ENCODE measurements at regions not wholly inside any gene's neighbourhood (a gene's known extent, or its start where the extent isn't known, plus 50 kb on each side); places are given as distances from the start of the nearest gene placed in this dataset.

DNA sequence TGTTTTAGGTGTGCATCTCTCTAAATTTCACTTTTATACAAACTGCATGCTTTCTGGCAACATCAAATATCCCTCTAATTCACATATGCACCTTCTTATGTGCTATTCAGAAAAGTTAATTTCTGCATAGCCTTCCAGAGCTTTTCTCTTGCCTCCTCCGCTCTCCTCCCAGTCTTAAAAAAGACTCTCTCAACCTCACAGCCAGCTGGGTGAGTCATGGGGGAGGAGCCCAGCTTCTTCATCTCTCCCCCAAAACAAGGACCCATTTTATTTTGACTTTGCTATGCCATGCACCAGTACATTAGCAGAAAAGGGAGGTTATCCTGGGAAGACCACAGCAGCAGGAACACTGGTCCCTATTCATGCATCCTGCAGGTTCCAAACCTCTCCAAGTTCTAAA is 234.4 kb downstream of the KCNA4 start:
- DNase-seq (ENCODE audit: low spot score), result no peak

DNA sequence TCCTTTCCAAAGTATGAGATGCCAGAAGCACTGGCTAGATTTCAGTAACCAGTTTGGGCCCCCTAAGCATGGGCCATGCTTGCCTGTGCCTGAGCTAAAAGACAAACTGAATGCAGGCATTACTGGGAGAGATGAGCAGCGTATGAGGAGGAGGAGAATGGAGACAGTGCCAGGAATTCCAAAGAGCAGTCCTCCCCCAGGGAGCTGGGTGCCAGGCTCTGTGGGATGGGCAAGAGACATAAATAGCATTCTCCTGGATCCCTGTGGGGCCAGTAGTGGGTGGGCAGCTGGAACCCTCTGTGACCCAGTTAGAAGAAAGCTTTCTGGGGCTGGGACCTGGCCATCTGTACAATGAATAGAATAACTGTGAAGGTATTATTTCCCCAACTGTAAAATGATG is 235.6 kb downstream of the KCNA4 start:
- DNase-seq (ENCODE audit: low spot score), result no peak

- no peak for DNase-seq (ENCODE audit: low spot score)
These were observed 236.1 kb downstream of the KCNA4 start for GRCh38 chr11:29780756-29781155.

GRCh38 chr11:29773656-29774264 is 243.1 kb downstream of the KCNA4 start:
- DNase-seq (ENCODE audit: low spot score), result no peak

- no peak for DNase-seq (ENCODE audit: low spot score)
These were observed 260.0 kb downstream of the KCNA4 start for GRCh38 chr11:29756871-29757270.

GRCh38 chr11:29755474-29755873 is 261.4 kb downstream of the KCNA4 start:
- DNase-seq (ENCODE audit: low spot score), result no peak

DNA sequence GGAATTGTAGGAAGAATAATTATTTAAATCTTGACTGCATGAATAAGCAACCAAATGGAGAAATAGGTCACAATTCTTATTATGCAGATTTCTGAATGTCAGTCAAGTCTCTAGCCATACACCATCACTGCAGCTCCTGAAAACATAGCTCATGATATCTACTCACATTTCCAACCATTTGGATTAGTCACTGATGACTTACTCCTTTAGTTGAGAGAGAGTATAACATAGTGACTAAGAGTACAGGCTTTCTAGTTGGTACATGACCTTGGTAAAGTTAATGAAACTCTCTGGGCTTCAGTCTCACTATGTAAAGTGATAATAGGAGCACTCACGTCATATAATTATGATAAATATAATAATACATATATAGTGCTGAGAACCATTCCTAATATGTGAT is 265.2 kb downstream of the KCNA4 start:
- no peak for DNase-seq (ENCODE audit: low spot score)

GRCh38 chr11:29750392-29750791 is 266.4 kb downstream of the KCNA4 start:
- DNase-seq (ENCODE audit: low spot score), result no peak

DNA sequence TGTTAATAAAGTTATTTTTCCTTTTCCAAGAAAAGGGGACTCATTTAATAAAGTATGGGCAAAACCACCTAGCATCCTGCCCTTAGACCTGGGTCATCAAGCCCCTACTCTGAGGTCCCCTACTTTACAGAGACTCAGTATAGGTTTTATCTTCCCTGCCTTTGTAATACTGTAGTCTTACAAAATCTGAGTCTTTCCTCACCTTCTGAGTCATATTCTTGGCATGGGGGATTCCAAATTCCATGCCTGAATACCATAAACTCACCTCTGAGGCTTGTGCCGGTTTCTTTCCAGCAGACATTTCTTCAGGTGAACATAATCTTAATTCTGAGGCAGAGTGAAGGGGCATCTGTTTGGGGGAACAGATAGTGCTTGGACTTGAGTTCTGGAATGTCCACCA is 282.5 kb downstream of the KCNA4 start:
- DNase-seq (ENCODE audit: low spot score), result no peak

DNA sequence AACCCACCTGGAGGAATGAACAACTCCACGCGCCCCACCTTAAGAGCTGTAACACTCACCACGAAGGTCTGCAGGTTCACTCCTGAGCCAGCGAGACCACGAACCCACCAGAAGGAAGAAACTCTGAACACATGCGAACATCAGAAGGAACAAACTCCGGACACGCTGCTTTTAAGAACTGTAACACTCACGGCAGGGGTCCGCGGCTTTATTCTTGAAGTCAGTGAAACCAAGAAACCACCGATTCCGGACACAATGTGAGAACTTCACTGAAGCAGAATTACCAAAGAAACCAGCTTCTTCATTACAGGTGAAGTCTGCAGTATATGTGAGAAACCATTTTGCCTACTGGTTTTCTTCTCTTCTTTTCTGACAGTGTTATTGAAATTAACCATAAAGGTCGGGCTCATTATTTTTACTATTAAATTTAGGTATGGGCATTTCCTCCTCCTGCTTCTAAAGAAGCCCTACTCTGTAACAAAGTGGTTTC is 303.0 kb downstream of the KCNA4 start:
- DNase-seq (ENCODE audit: low spot score), result no peak

- no peak for DNase-seq (ENCODE audit: low spot score)
These were observed 304.2 kb downstream of the KCNA4 start for GRCh38 chr11:29712616-29713015.

GRCh38 chr11:29707924-29708323 is 308.9 kb downstream of the KCNA4 start:
- DNase-seq (ENCODE audit: low spot score), result no peak

- DNase-seq (ENCODE audit: low spot score), result no peak
These were observed 331.5 kb downstream of the KCNA4 start for GRCh38 chr11:29685361-29685760.

- DNase-seq (ENCODE audit: low spot score), result no peak
These were observed 334.0 kb downstream of the KCNA4 start for GRCh38 chr11:29682856-29683255.

- no peak for DNase-seq (ENCODE audit: low spot score)
These were observed 336.8 kb downstream of the KCNA4 start for GRCh38 chr11:29679996-29680395.

DNA sequence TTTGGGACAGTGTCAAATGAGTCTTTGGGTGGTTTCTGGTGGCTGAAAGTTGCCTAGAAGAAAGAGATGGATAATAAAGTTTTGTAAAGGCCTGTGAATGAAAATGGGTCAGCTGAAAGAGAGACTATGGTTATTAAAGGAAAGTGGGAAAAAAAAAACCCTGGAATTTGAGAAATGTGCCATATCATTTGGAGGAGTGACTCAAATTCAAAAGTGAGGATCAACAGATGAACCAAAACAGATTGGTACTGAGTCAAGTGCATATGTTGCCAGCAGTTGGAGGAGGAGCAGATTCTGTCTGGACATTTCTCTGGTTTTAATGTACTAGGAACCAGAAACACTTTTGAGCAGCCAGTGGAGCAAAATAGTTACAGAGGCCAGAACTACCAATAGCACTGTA is 339.8 kb downstream of the KCNA4 start:
- DNase-seq (ENCODE audit: low spot score), result no peak

- no peak for DNase-seq (ENCODE audit: low spot score)
These were observed 347.5 kb downstream of the KCNA4 start for GRCh38 chr11:29669310-29669709.

- DNase-seq (ENCODE audit: low spot score), result no peak
These were observed 359.1 kb downstream of the KCNA4 start for GRCh38 chr11:29657709-29658108.

- peak; percentile 65 for DNase-seq (ENCODE audit: low spot score)
These were observed 360.2 kb downstream of the KCNA4 start for GRCh38 chr11:29656597-29656996.

DNA sequence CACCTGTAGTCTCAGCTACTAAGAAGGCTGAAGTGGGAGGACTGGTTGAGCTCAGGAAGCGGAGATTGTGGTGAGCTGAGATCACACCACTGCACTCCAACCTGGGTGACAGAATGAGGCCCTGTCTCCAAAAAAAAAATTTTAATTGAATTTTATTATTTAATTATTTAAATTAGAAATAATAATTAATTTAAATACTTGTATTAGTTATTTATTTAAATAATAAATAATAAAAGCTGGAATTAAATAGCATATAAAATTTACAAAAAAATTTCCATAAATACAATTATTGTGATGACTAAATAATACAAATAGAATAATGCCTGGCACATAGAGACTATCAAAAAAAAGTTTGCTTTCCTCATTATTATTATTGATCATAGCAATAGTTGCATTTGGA is 371.5 kb downstream of the KCNA4 start:
- no peak for DNase-seq (ENCODE audit: low spot score)

- DNase-seq (ENCODE audit: low spot score), result no peak
These were observed 375.6 kb downstream of the KCNA4 start for GRCh38 chr11:29641201-29641600.

DNA sequence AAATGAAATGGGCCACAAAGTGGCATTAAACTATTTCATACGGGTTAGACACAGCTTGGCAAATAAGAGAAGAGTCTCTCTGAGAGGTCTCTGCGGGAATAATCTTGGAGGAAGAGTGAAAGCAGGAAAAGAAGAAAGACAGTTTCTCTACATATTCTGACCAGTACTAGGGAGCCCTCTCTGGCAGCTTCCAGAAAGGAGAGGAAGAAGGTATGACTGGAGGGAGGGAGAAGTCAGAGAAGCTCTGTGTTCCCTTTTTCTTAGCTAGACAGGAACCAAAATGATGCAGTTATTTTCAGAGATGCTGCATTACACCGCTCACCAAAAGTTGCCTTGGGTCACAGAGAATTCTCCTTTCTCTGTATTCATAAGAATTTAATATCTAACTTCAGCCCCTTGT is 382.1 kb downstream of the KCNA4 start:
- DNase-seq (ENCODE audit: low spot score), result no peak

GRCh38 chr11:29634244-29634643 is 382.6 kb downstream of the KCNA4 start:
- no peak for DNase-seq (ENCODE audit: low spot score)

GRCh38 chr11:29629286-29629685 is 387.5 kb downstream of the KCNA4 start:
- no peak for DNase-seq (ENCODE audit: low spot score)

All from SK-N-DZ (cell line).